ENCODE measurements at regions not wholly inside any gene's neighbourhood (a gene's known extent, or its start where the extent isn't known, plus 50 kb on each side); places are given as distances from the start of the nearest gene placed in this dataset.

- no peak for TF ChIP-seq USF2 (CRISPR knock-in tag; IDR thresholded peaks at IDR 0.05)
- TF ChIP-seq CREB1 (CRISPR knock-in tag; IDR thresholded peaks at IDR 0.05): no peak
- TF ChIP-seq NFYB (CRISPR knock-in tag; conservative IDR thresholded peaks at IDR 0.05; ENCODE audit: low read depth): no peak
- TF ChIP-seq, protein P1, sequence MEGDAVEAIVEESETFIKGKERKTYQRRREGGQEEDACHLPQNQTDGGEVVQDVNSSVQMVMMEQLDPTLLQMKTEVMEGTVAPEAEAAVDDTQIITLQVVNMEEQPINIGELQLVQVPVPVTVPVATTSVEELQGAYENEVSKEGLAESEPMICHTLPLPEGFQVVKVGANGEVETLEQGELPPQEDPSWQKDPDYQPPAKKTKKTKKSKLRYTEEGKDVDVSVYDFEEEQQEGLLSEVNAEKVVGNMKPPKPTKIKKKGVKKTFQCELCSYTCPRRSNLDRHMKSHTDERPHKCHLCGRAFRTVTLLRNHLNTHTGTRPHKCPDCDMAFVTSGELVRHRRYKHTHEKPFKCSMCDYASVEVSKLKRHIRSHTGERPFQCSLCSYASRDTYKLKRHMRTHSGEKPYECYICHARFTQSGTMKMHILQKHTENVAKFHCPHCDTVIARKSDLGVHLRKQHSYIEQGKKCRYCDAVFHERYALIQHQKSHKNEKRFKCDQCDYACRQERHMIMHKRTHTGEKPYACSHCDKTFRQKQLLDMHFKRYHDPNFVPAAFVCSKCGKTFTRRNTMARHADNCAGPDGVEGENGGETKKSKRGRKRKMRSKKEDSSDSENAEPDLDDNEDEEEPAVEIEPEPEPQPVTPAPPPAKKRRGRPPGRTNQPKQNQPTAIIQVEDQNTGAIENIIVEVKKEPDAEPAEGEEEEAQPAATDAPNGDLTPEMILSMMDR (IDR thresholded peaks at IDR 0.05): no peak
- TF ChIP-seq ELF4 (CRISPR knock-in tag; IDR thresholded peaks at IDR 0.05; ENCODE audit: low read depth): no peak
- TF ChIP-seq GABPB1 (CRISPR knock-in tag; IDR thresholded peaks at IDR 0.05): no peak
- TF ChIP-seq TP53 (CRISPR knock-in tag; IDR thresholded peaks at IDR 0.05): no peak
Observed at GRCh38 chr1:69291541-69291940, 276.2 kb upstream of the LRRC7 start.

Measured in WTC11 (cell line).